NCI-H345 (cell line): ENCODE measurements at regions not wholly inside any gene's neighbourhood (a gene's known extent, or its start where the extent isn't known, plus 50 kb on each side); places are given as distances from the start of the nearest gene placed in this dataset.
A peak's percentile ranks its signal among the peaks of the same experiment; 100 is the strongest.
"Not testable (repeated sequence)": the region's sequence is repeated elsewhere in the genome, so short reads cannot be mapped to it uniquely, and the experiment has no call there.

Experiments used
- DNase-seq: peaks from one replicate; lab custom pipeline; 2025; lab: John Stamatoyannopoulos, UW

DNA sequence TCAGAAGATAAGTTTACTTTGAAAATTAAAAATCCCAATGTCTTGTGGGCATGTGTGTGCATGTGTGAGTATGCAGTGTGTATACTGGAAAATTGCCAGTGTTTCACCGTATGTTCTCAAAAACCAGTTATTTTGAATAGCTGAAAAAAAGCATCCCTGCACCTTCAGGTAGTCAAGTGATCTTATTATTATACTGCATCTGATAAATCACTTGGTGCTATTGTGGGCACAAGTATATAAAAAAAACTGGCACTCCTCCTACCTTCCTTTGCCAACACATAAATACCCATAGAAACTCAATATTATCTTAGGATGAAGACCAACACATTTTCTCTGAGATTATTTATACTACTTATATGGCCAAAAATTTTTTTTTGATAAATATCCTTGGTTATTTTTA is 91.5 kb upstream of the MAP9 start:
- no peak for DNase-seq

DNA sequence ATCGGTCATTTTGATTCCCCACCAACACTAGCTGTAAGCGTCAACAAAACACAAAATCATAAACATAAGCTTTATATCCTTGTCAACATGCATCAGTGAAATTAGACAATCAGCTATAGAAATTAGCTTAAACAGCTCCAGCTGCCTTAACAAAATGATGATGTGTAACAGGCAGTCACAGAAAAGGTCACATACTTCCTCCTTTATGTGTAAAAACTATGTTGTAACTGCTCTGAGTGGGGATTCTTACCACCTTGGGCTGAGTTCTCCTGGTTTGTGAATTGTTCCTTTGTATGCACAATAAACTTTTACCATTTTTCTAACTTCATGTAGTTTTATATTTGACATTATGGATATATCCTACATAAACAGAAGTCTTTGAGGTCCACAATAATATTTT is 73.9 kb upstream of the MAP9 start:
- no peak for DNase-seq

DNA sequence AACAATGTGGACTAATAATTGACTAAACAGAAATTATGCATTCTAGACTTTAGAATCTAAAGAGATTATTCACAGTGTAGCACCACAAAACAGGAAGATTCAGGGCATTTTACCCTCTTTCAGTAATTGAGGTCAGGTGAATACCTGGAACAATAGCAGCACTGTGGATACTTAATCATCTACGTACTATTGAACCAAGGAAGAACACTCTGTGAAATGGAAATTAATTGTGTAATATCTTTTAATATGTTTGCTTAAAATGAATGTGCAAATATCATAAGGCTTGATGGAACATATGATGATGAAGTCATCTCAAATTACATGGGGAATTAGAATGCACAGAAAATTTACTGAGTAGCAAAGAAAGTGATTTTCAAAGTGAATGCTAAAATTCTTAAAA is 68.5 kb upstream of the MAP9 start:
- DNase-seq: no peak

DNA sequence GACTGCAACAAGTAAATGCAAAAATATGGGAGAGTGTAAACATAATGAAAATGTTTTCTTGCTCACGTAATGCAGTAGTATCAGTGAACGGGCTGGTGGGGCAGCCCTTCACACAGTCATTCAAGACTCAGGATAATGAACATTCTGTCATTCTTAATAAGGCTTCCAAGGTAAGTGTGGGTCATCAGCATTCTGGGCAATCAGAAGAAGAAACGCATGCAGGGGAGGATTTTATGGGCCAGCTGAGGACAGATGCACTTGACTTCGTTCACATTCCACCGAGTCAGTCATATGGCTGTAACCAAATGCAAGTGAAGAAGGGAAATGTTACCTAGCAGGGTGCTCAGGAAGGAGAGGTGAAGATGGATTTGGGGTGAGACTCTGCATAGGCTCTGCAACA is 68.0 kb upstream of the MAP9 start:
- DNase-seq: no peak

DNA sequence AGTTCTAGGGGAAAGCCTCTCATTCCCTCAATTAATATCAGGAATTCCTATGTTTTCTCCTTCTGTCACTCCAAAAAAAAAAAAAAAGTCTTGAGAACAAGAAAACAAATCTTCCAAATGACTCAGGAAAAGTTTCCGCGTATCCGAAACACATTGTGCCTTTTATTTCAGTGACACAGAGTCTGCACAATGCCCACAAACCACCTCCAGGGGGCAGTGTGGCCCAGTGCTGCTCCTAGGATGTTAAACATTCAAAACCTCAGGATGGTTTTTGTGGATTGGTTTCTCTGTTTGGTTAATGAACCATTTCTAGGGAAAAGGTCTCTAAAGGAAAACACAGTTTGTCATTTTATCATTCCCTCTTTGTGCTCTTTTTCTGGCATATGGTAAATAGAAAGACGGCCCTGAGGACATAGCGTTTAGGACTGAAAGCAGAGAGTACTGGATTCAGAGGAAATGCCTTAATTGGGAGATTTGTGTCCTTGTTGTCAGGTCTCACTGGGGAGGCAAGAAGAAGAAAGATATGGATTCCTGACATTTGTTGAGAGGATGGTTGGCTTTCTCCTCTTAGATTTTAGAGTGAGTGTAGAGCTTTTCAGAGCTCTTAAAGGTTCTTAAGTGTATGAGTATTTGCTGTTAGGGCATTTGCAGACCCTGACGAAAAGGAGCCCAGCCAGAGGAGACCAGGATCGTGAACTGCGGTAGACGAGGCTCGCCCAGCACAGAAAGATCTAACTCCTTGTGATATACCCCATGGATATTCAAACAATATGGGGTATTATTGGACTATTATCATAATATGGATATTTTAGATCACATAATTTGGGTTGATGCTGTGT is 65.7 kb upstream of the MAP9 start:
- DNase-seq: peak; percentile 56

DNA sequence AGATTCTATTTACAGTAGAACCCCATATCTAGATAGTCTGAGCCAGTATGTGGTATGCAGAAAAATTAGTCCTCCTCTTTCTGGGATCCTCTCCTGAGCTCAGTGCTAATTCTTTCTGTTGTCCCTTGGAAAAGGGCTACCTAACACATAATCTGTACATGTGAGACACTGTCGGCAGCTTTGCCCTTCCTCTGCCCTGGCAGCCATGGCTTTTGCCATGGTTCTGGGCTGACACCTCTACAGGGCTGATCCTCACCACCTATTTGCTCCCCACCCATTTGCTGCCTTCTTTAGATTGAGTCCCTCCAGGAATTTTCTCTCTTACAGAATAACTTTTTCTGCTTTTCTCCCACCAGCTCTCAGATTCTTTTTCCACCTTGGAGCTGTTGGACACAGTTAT is 64.7 kb upstream of the MAP9 start:
- no peak for DNase-seq

DNA sequence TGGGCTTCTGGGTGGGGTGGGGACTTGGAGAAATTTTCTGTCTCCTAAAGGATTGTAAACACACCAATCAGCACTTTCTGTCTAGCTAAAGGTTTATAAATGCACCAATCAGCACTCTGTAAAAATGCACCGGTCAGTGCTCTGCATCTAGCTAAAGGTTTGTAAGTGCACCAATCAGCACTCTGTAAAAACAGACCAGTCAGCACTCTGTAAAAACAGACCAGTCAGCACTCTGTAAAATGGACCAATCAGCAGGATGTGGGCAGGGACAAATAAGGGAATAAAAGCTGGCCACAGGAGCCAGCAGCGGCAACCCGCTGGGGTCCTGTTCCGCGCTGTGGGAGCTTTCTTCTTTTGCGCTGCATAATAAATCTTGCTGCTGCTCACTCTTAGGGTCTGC is 63.0 kb upstream of the MAP9 start:
- DNase-seq: not testable (repeated sequence)

DNA sequence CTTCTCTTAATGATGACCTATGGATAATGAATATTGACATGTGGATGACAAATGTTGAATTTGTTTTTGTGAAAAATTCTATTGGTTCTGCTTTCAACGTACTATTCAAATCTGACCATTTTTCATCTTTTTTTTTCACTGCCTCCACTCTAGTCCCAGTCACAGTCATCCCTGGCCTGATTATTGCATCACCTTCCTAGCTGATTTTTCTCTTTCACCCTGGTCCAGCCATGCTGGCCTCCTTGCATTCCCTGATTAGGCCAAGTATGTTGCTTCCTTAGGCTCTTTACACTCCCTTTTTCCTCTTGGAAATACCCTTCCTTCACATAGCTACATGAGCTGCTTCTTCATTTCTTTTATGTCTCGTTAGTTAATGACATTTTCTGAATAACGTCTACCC is 58.1 kb upstream of the MAP9 start:
- no peak for DNase-seq

DNA sequence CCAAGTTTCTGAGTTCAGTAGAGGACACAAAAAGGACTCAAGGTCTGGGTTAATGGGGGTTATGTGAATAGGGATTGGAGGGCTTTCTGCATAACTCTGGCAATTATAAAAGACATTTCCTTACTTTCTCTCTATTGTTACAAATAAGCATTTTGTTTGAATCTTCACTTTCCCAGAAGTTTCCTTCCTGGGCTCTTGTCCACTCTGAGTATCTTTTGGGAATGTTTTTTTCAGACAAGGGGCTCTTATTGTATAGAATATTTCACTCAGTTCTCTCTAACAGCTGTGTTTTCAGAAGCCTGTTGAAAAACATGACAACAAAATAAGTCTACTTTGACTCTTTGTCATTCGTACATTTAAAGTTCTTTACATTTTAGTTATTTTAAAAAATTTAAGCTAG is 57.6 kb upstream of the MAP9 start:
- DNase-seq: no peak

DNA sequence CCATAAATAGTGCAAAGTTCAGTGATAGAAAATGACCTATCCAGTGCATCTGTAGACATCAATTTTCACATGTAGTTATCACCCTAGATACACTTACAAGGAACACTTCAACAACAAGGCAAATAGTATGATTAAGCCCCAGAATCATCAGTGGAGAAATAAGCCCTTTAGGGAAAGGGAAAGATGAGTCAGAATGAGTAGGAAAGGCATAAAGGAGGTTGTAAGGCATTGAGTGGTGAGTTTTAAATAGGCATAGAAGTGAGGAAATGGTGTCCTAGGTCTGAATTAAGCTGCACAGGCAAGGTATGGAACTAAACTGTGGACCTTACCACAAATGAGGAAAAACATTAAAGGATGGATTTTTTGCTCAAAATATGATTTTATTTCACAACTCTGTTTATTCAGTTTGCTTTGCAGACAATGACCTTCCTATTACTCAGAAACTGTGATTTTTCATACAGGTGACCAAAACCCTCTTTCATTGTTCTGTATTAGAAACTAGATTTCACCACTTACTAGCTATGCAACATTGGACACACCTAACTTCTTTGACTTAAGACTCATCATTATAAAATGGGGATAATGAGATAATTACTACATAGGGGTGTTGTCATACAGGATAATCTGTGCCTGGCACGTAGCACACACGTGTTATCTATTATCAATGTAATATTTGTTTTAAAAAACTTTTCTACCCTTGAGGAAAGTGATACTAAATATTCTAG is 57.0 kb upstream of the MAP9 start:
- no peak for DNase-seq

DNA sequence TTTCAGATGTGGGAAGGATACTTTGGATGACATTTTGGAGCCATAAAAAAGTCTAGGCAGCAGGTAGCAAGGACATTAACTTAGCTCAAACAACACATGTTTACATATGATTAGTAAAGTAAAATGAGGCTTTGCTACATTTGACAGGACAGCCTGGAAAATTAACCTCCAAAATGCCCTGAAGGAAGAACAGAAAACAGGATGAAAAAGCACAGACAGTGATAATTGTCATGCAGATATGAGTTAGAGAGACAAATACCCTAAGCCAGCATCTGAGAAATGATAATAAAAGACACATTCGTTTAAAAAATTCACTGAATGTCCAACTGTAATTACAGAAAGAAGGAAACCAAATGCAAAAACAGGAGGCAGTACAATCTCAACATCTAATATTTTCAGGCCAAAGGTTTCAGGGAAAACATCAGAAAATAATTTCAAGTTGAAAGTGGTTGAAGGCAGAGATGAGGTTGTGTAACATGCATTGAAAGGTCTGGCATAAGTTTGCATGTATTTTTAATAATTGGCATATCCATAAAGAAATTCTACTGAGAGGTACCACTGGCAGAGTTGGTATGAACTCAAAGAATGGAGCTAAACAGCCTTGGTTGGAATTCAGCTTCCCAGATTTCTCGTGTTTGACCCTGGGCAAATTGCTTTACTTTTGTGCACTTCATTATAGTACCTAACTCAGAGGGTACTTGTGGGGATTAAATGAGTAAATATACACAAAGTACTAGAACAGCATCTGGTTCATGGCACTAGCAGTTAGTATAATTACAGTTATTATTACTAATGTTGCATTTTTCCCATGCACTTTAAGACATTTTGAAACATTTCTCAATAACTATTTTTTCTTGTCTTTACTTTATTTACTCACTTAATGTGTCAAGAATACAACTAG is 54.4 kb upstream of the MAP9 start:
- no peak for DNase-seq

DNA sequence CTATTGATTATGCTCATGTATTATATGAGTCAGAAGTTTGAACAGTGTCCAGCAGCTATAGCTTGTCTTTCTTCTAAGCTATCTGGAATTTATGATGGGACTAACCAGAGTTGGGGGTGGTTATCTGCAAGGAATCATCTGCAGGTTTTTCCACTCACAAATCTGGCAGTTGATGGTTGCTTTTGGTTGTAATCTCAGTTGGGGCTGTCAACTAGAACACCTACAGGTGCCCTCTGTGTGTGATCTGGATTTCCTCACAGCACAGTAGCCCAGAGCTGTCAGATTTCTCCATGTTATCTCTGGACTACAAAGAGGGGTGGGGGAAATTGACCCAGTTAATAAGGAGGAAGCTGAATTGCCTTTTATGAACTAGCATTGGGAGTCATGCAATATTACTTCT is 51.4 kb upstream of the MAP9 start:
- no peak for DNase-seq

DNA sequence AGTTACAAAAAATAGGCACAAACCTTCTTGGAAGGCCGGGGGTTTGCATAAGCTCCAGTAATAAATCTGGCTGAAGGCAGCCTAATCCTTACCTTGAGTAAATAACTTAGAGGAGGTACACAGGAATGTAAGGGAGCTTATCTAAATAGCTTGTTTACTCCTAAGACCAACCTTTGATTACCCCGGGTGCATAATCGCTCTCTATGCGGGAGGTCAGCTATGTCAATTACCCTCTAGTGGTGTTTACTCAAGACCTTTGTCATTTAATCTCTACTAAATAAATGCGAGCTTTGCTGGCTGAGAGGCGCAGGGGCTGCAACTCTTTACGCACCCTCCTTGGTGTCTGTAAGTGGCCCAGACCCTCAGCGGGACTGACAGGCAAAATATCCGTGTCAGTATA is 50.2 kb upstream of the MAP9 start:
- no peak for DNase-seq
